COR-L47 (cell line): ENCODE measurements at regions not wholly inside any gene's neighbourhood (a gene's known extent, or its start where the extent isn't known, plus 50 kb on each side); places are given as distances from the start of the nearest gene placed in this dataset.

Source experiments
- DNase-seq: peaks from one replicate; lab custom pipeline; 2025; lab: John Stamatoyannopoulos, UW

GRCh38 chr13:34116651-34117050 is 298.7 kb downstream of the RFC3 start:
- no peak for DNase-seq

- peak; percentile 72 for DNase-seq
Measured at GRCh38 chr13:34124666-34125306, 306.8 kb downstream of the RFC3 start.

GRCh38 chr13:34127523-34127922 is 309.6 kb downstream of the RFC3 start:
- DNase-seq: no peak

- DNase-seq: no peak
Measured at GRCh38 chr13:34128661-34129060, 310.7 kb downstream of the RFC3 start.

- no peak for DNase-seq
Measured at GRCh38 chr13:34129436-34129835, 311.5 kb downstream of the RFC3 start.

- DNase-seq: no peak
Measured at GRCh38 chr13:34137200-34137599, 319.3 kb downstream of the RFC3 start.

- no peak for DNase-seq
Measured at GRCh38 chr13:34139660-34140227, 321.8 kb downstream of the RFC3 start.

GRCh38 chr13:34143637-34144036 is 325.7 kb downstream of the RFC3 start:
- DNase-seq: no peak

- DNase-seq: no peak
Measured at GRCh38 chr13:34144142-34144541, 326.2 kb downstream of the RFC3 start.

- DNase-seq: no peak
Measured at GRCh38 chr13:34145061-34145460, 327.1 kb downstream of the RFC3 start.

- DNase-seq: no peak
Measured at GRCh38 chr13:34148359-34148758, 330.4 kb downstream of the RFC3 start.

- DNase-seq: no peak
Measured at GRCh38 chr13:34151885-34152284, 333.9 kb downstream of the RFC3 start.

GRCh38 chr13:34152409-34152808 is 334.5 kb downstream of the RFC3 start:
- DNase-seq: no peak

GRCh38 chr13:34152996-34153395 is 335.0 kb downstream of the RFC3 start:
- DNase-seq: no peak

GRCh38 chr13:34153428-34154180 is 335.7 kb downstream of the RFC3 start:
- DNase-seq: no peak

- DNase-seq: peak; percentile 17
Measured at GRCh38 chr13:34155931-34156607, 338.1 kb downstream of the RFC3 start.

GRCh38 chr13:34156841-34157365 is 339.0 kb downstream of the RFC3 start:
- DNase-seq: peak; percentile 80

GRCh38 chr13:34159946-34160345 is 342.0 kb downstream of the RFC3 start:
- no peak for DNase-seq

- peak; percentile 36 for DNase-seq
Measured at GRCh38 chr13:34161931-34162543, 344.1 kb downstream of the RFC3 start.

GRCh38 chr13:34162544-34162933 is 344.6 kb downstream of the RFC3 start:
- DNase-seq: no peak

GRCh38 chr13:34164582-34164981 is 346.6 kb downstream of the RFC3 start:
- DNase-seq: no peak

- DNase-seq: no peak
Measured at GRCh38 chr13:34165158-34165557, 347.2 kb downstream of the RFC3 start.
